HG02642 (cell line): ENCODE measurements at regions not wholly inside any gene's neighbourhood (a gene's known extent, or its start where the extent isn't known, plus 50 kb on each side); places are given as distances from the start of the nearest gene placed in this dataset.
"Not testable (repeated sequence)": the region's sequence is repeated elsewhere in the genome, so short reads cannot be mapped to it uniquely, and the experiment has no call there.

Experiments used
- ATAC-seq: cut with Tn5 transposase; IDR thresholded peaks from one replicate; pipeline ENCODE4 v1.9.1; 2021; ENCODE audit warnings: mild to moderate bottlenecking; ENCODE audit not compliant: unreplicated experiment, poor library complexity

DNA sequence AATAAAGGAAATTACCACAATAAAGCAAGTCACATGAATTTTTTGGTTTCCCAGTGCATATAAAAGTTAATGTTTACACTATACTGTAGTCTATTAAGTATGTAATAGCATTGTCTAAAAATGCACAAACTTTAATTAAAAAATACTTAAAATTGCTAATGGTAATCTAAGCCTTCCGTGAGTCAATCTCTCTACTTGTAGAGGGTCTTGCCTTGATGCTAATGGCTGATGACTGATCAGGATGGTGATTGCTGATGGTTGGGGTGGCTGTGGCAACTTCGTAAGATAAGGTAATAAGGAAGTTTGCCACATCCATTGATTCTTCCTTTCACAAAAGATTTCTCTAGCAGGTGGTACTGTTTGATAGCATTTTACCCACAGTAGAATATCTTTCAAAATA lies 466.6 kb upstream of the PROX1 start:
- no peak for ATAC-seq

DNA sequence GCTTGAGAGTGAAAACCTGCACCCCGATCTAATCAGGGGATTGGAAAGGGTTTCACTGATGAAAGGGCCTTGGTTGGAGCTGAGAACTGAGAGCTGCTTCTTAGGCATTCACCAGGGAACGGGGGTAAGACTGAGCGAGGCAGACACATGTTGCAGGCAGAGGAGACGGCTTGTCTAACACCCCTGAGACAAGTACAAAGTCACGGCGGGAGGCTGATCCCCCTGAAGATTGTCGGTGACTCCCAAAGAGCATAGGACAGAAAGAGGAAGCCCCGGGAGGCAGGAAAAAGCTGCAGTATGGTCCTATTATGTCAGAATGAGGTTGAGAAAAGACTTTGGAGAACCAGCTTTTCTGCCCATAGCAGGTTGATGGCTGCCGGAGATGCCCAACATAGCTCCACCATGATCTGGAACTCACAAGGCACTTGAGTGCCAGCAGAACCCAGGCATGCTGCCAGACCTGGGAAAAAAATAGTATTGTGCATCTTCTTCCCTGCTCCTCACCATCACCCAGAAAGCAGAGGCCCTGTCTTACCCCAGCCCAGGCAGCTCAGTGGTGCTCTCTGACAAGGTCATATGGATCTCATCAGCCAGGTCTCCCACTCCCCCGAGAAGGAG lies 463.9 kb upstream of the PROX1 start:
- no peak for ATAC-seq

- ATAC-seq: no peak
These were observed 461.5 kb upstream of the PROX1 start for GRCh38 chr1:213526306-213526705.

- no peak for ATAC-seq
These were observed 457.0 kb upstream of the PROX1 start for GRCh38 chr1:213530611-213531320.

GRCh38 chr1:213531369-213532310 lies 456.1 kb upstream of the PROX1 start:
- ATAC-seq: no peak

- ATAC-seq: no peak
These were observed 454.6 kb upstream of the PROX1 start for GRCh38 chr1:213533125-213533524.

GRCh38 chr1:213535679-213536078 lies 452.1 kb upstream of the PROX1 start:
- no peak for ATAC-seq

DNA sequence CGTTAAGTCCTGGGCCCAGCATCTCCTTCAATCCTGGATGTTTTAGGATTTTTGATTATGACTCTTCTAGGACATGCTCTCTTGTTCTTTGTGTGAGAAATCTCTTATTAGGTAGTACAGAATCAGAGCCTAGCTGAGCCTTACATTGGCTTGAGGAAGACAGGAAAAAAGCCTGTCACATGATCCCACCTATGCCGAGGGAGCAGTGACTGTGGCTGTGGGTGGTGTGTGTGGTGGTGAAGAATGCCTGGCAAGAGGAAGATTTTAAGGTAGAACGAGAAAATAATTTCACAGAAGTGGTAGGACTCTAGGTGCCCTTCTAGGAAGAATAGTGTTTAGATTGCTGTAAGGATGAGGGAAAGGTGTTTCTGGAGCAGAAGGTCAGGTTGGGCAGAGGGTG lies 449.5 kb upstream of the PROX1 start:
- no peak for ATAC-seq

GRCh38 chr1:213539464-213539863 lies 448.3 kb upstream of the PROX1 start:
- no peak for ATAC-seq

DNA sequence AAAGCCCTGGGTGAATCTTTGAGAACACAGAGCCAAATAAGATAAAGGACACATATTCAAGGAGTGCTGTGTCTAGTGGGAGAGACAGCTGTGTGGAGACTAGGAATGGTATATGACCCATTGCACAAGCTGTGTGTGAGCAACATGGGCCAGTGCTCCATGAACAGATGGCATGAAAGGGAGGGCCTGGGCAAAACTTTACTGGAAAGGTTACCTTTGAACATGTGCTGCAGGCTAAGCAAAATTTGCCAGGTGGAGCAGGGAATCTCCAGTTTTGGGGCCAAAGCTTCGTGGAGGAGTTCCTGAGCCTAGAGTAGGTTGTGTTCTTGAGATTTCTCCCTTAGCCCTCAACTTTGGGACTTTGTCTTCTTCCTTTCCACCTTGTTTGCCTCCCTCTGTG lies 446.1 kb upstream of the PROX1 start:
- ATAC-seq: no peak

DNA sequence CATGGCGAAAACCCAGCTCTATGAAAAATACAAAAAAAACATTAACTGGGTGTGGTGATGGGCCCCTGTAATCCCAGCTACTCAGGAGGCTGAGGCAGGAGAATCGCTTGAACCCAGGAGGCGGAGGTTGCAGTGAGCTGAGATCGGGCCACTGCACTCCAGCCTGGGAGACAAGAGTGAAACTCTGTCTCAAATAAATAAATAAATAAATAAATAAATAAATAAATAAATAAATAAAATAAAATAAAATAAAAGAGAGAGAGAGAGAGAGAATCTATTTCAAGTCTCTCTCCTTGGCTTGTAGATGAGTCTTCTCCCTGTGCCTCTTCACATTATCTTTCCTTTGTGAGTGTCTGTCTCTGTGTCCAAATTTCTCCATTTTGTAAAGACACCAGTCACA lies 442.6 kb upstream of the PROX1 start:
- ATAC-seq: not testable (repeated sequence)

GRCh38 chr1:213549982-213550381 lies 437.8 kb upstream of the PROX1 start:
- ATAC-seq: no peak

DNA sequence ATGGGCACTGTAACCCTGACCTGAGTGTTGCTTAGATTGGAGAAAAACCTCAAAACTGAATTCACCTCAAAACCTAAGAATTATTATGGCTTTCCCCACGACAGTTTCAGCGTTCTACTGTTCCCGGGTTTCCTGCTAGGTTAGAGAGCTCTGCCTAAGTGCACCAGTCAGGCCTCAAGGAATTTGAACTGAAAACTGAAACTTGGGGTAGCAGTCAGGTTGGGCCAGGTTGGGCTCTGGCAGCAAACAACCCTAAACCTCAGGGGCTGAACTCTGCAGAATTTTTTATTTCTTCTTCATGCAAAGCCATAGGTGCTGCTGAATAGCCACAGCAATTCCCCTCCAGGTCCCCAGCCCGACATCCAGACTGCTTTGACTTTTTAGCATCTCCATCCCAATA lies 437.0 kb upstream of the PROX1 start:
- no peak for ATAC-seq

GRCh38 chr1:213552045-213552444 lies 435.7 kb upstream of the PROX1 start:
- ATAC-seq: no peak

- no peak for ATAC-seq
These were observed 427.5 kb upstream of the PROX1 start for GRCh38 chr1:213560226-213560625.

DNA sequence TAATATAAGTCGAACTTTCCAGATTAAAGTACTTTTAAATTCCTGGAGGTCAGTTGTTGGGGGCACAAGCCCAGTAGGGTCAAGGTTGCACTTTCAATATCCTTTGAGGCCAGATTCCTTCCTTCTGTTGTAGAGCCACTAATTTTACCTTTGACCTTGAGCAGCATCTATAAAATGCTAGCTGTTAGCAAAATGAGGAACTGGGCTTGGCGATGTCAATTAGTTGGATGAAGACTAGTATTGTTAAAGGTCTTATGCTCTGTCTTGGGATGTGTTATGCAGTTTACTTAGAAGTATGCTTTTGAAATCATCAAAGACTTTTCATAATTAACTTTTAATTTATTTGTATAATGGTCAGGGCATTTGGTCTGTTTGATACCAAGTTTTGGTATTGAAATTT lies 425.9 kb upstream of the PROX1 start:
- no peak for ATAC-seq

GRCh38 chr1:213564215-213564659 lies 423.5 kb upstream of the PROX1 start:
- no peak for ATAC-seq

GRCh38 chr1:213568929-213569815 lies 418.6 kb upstream of the PROX1 start:
- ATAC-seq: no peak

GRCh38 chr1:213569816-213570150 lies 418.0 kb upstream of the PROX1 start:
- no peak for ATAC-seq

GRCh38 chr1:213570487-213570886 lies 417.3 kb upstream of the PROX1 start:
- ATAC-seq: no peak
